Body of pancreas (tissue), 4 donors: ENCODE measurements at regions not wholly inside any gene's neighbourhood (a gene's known extent, or its start where the extent isn't known, plus 50 kb on each side); places are given as distances from the start of the nearest gene placed in this dataset.

Source experiments
- ATAC-seq: fragments of 150-250 bp; one replicate; pipeline ENCODE4 v1.9.1; 2016
- DNase-seq, 4 donors: peaks; one replicate each; pipeline ENCODE4 v3.0.0-alpha.2; 2019
- H3K27ac ChIP-seq, 4 donors: fragments of 200-600 bp; sonication (generic); 1 replicate in 3 of 4; 2 replicates in 1 of 4; pipeline versions ENCODE4 v1.5.1 to v1.6.1; 2016 to 2019; ENCODE audit warnings: mild to moderate bottlenecking in 1 of 4, mixed read lengths in 1 of 4, moderate library complexity in 1 of 4
- H3K27me3 ChIP-seq, 2 donors: fragments of 200-600 bp; sonication (generic); one replicate each; pipeline ENCODE4 v1.6.0; 2016; ENCODE audit warnings: mild to moderate bottlenecking in 1 of 2
- H3K36me3 ChIP-seq, 2 donors: fragments of 200-600 bp; sonication (generic); replicated peaks in 1 of 2; 2 replicates each; pipeline ENCODE4 v1.5.1; 2016; ENCODE audit warnings: low read depth in 2 of 2; ENCODE audit not compliant: insufficient read depth in 1 of 2
- H3K4me1 ChIP-seq: fragments of 200-600 bp; sonication (generic); one replicate; pipeline ENCODE4 v1.6.0; 2016
- H3K4me3 ChIP-seq, 2 donors: fragments of 200-600 bp; sonication (generic); 1 replicate in 1 of 2; 2 replicates in 1 of 2; pipeline ENCODE4 v1.5.1; 2016 to 2019
- H3K9me3 ChIP-seq, 3 donors: fragments of 200-600 bp; sonication (generic); 1 replicate in 2 of 3; 2 replicates in 1 of 3; pipeline ENCODE4 v1.5.1; 2016
- CTCF ChIP-seq, 7 experiments: fragments of 450-650 bp in 4 of 7; fragments of 200-600 bp in 3 of 7; sonication (generic) in 3 of 7; IDR thresholded peaks; one replicate each; pipeline ENCODE4 v1.5.1; 2016 to 2019; ENCODE audit warnings: antibody characterized with exemption in 7 of 7
- POLR2A ChIP-seq, 3 donors: fragments of 450-650 bp; IDR thresholded peaks; one replicate each; pipeline ENCODE4 v1.6.1; 2016; ENCODE audit warnings: antibody characterized with exemption in 3 of 3, mild to moderate bottlenecking in 2 of 3
- WGBS, 2 donors: methylation state at CpG; one replicate each; pipeline ENCODE4 v1.1.5; 2017; 5-methylcytosine and 5-hydroxymethylcytosine counted together
- intact Hi-C: fragments of 100-400 bp; cut with DNase I; formaldehyde crosslinking; loops from one replicate; pipeline ENCODE4 v1.15.1; 2023

GRCh38 chr3:152156880-152157279 is 111.8 kb upstream of the MBNL1 start:
- no peak overlapping the region for H3K4me3 ChIP-seq
- 38 to 59% methylated on average over 3 of the region's 3 CpGs for WGBS, 2 donors
- H3K4me1 ChIP-seq: no peaks in the 10 kb centered on the region
- H3K27me3 ChIP-seq: no peaks in the 10 kb centered on the region
- TF ChIP-seq CTCF (IDR thresholded peaks at IDR 0.05) (no peak), POLR2A (IDR thresholded peaks at IDR 0.05) (no peak)
- no peak overlapping the region for H3K27ac ChIP-seq
- no peaks in the 10 kb centered on the region for H3K9me3 ChIP-seq
- intact Hi-C loops: no loop called here
- no peak for DNase-seq
- ATAC-seq: no peak
- no peaks in the 10 kb centered on the region for H3K36me3 ChIP-seq

GRCh38 chr3:152157337-152157736 is 111.4 kb upstream of the MBNL1 start:
- TF ChIP-seq POLR2A (IDR thresholded peaks at IDR 0.05) (no peak), CTCF (IDR thresholded peaks at IDR 0.05) (no peak)
- H3K4me3 ChIP-seq: no peak overlapping the region
- ATAC-seq: no peak
- intact Hi-C loops: no loop called here
- no peaks in the 10 kb centered on the region for H3K4me1 ChIP-seq
- no peak for DNase-seq
- no peaks in the 10 kb centered on the region for H3K36me3 ChIP-seq
- no peaks in the 10 kb centered on the region for H3K9me3 ChIP-seq
- H3K27ac ChIP-seq: no peak overlapping the region
- no peaks in the 10 kb centered on the region for H3K27me3 ChIP-seq

GRCh38 chr3:152159328-152159727 is 109.4 kb upstream of the MBNL1 start:
- intact Hi-C loops: no loop called here
- H3K27ac ChIP-seq: no peak overlapping the region
- H3K9me3 ChIP-seq: no peaks in the 10 kb centered on the region
- no peak overlapping the region for H3K4me3 ChIP-seq
- no peaks in the 10 kb centered on the region for H3K27me3 ChIP-seq
- WGBS, 2 donors: 62 to 71% methylated on average over 4 of the region's 4 CpGs
- no peak for DNase-seq
- no peaks in the 10 kb centered on the region for H3K4me1 ChIP-seq
- no peak for ATAC-seq
- no peak for TF ChIP-seq POLR2A (IDR thresholded peaks at IDR 0.05)
- TF ChIP-seq CTCF (IDR thresholded peaks at IDR 0.05): no peak
- no peaks in the 10 kb centered on the region for H3K36me3 ChIP-seq

GRCh38 chr3:152160350-152161011 is 108.2 kb upstream of the MBNL1 start:
- 66 to 77% methylated on average over 5 of the region's 5 CpGs for WGBS, 2 donors
- Histone ChIP-seq H3K4me3 (no peak overlapping the region), H3K4me1 (no peaks in the 10 kb centered on the region), H3K9me3 (no peaks in the 10 kb centered on the region), H3K27me3 (no peaks in the 10 kb centered on the region), H3K27ac (no peak overlapping the region), H3K36me3 (no peaks in the 10 kb centered on the region)
- DNase-seq: no peak
- ATAC-seq: no peak
- intact Hi-C loops: no loop called here
- no peak for TF ChIP-seq POLR2A (IDR thresholded peaks at IDR 0.05)
- TF ChIP-seq CTCF (IDR thresholded peaks at IDR 0.05): no peak

GRCh38 chr3:152172460-152172859 is 96.3 kb upstream of the MBNL1 start:
- Histone ChIP-seq H3K36me3 (no peaks in the 10 kb centered on the region), H3K4me1 (no peaks in the 10 kb centered on the region), H3K9me3 (no peaks in the 10 kb centered on the region), H3K4me3 (no peak overlapping the region), H3K27me3 (no peaks in the 10 kb centered on the region), H3K27ac (no peak overlapping the region)
- ATAC-seq (no peak), DNase-seq (no peak)
- TF ChIP-seq POLR2A (IDR thresholded peaks at IDR 0.05) (no peak), CTCF (IDR thresholded peaks at IDR 0.05) (no peak)
- WGBS, 2 donors: 88 to 97% methylated on average over 1 of the region's 1 CpG
- intact Hi-C loops: no loop called here
